ENCODE measurements at regions not wholly inside any gene's neighbourhood (a gene's known extent, or its start where the extent isn't known, plus 50 kb on each side); places are given as distances from the start of the nearest gene placed in this dataset.

- Histone ChIP-seq H3K27ac (ENCODE audit: low read length) (no peak overlapping the region), H3K4me3 (ENCODE audit: low read depth in 1 of 2, low read length in 2 of 2) (no peak overlapping the region), H3K36me3 (ENCODE audit: control insufficient read depth in 1 of 2, insufficient read depth in 2 of 2, low read length in 2 of 2) (no peaks in the 10 kb centered on the region), H3K9me3 (ENCODE audit: control insufficient read depth in 1 of 2, low read length in 2 of 2) (no peaks in the 10 kb centered on the region), H3K27me3 (ENCODE audit: low read depth, low read length) (no peaks in the 10 kb centered on the region), H3K4me1 (ENCODE audit: control insufficient read depth in 1 of 2, insufficient read depth in 2 of 2, low read length in 2 of 2) (no peaks in the 10 kb centered on the region)
Measured at GRCh38 chr16:64012166-64012565, 1109.7 kb downstream of the CDH11 start.

- Histone ChIP-seq H3K27me3 (ENCODE audit: low read depth, low read length) (no peaks in the 10 kb centered on the region), H3K4me3 (ENCODE audit: low read depth in 1 of 2, low read length in 2 of 2) (no peak overlapping the region), H3K36me3 (ENCODE audit: control insufficient read depth in 1 of 2, insufficient read depth in 2 of 2, low read length in 2 of 2) (no peaks in the 10 kb centered on the region), H3K27ac (ENCODE audit: low read length) (no peak overlapping the region), H3K4me1 (ENCODE audit: control insufficient read depth in 1 of 2, insufficient read depth in 2 of 2, low read length in 2 of 2) (no peaks in the 10 kb centered on the region), H3K9me3 (ENCODE audit: control insufficient read depth in 1 of 2, low read length in 2 of 2) (no peaks in the 10 kb centered on the region)
Measured at GRCh38 chr16:64011650-64012049, 1110.2 kb downstream of the CDH11 start.

GRCh38 chr16:64008131-64008530 lies 1113.7 kb downstream of the CDH11 start:
- H3K36me3 ChIP-seq (ENCODE audit: control insufficient read depth in 1 of 2, insufficient read depth in 2 of 2, low read length in 2 of 2): no peaks in the 10 kb centered on the region
- no peaks in the 10 kb centered on the region for H3K4me1 ChIP-seq (ENCODE audit: control insufficient read depth in 1 of 2, insufficient read depth in 2 of 2, low read length in 2 of 2)
- H3K9me3 ChIP-seq (ENCODE audit: control insufficient read depth in 1 of 2, low read length in 2 of 2): no peaks in the 10 kb centered on the region
- H3K4me3 ChIP-seq (ENCODE audit: low read depth in 1 of 2, low read length in 2 of 2): no peak overlapping the region
- no peaks in the 10 kb centered on the region for H3K27me3 ChIP-seq (ENCODE audit: low read depth, low read length)
- H3K27ac ChIP-seq (ENCODE audit: low read length): no peak overlapping the region

GRCh38 chr16:64004116-64004515 lies 1117.7 kb downstream of the CDH11 start:
- no peaks in the 10 kb centered on the region for H3K27me3 ChIP-seq (ENCODE audit: low read depth, low read length)

GRCh38 chr16:63995025-63995424 lies 1126.8 kb downstream of the CDH11 start:
- Histone ChIP-seq H3K36me3 (ENCODE audit: control insufficient read depth in 1 of 2, insufficient read depth in 2 of 2, low read length in 2 of 2) (no peaks in the 10 kb centered on the region), H3K9me3 (ENCODE audit: control insufficient read depth in 1 of 2, low read length in 2 of 2) (peaks cover 0 to 2% of the 10 kb centered on the region in 2 donors), H3K4me3 (ENCODE audit: low read depth in 1 of 2, low read length in 2 of 2) (no peak overlapping the region), H3K4me1 (ENCODE audit: control insufficient read depth in 1 of 2, insufficient read depth in 2 of 2, low read length in 2 of 2) (no peaks in the 10 kb centered on the region), H3K27ac (ENCODE audit: low read length) (no peak overlapping the region), H3K27me3 (ENCODE audit: low read depth, low read length) (no peaks in the 10 kb centered on the region)

More at GRCh38 chr16:64004116-64004515, 1117.7 kb downstream of the CDH11 start:
- H3K27ac ChIP-seq (ENCODE audit: low read length): no peak overlapping the region
- H3K4me1 ChIP-seq (ENCODE audit: control insufficient read depth in 1 of 2, insufficient read depth in 2 of 2, low read length in 2 of 2): no peaks in the 10 kb centered on the region
- H3K36me3 ChIP-seq (ENCODE audit: control insufficient read depth in 1 of 2, insufficient read depth in 2 of 2, low read length in 2 of 2): no peaks in the 10 kb centered on the region
- no peak overlapping the region for H3K4me3 ChIP-seq (ENCODE audit: low read depth in 1 of 2, low read length in 2 of 2)
- H3K9me3 ChIP-seq (ENCODE audit: control insufficient read depth in 1 of 2, low read length in 2 of 2): peaks cover 0 to 2% of the 10 kb centered on the region in 2 donors

GRCh38 chr16:63983401-63983800 lies 1138.5 kb downstream of the CDH11 start:
- no peaks in the 10 kb centered on the region for H3K9me3 ChIP-seq (ENCODE audit: control insufficient read depth in 1 of 2, low read length in 2 of 2)

GRCh38 chr16:63982741-63983140 lies 1139.1 kb downstream of the CDH11 start:
- H3K36me3 ChIP-seq (ENCODE audit: control insufficient read depth in 1 of 2, insufficient read depth in 2 of 2, low read length in 2 of 2): no peaks in the 10 kb centered on the region
- no peak overlapping the region for H3K4me3 ChIP-seq (ENCODE audit: low read depth in 1 of 2, low read length in 2 of 2)
- H3K9me3 ChIP-seq (ENCODE audit: control insufficient read depth in 1 of 2, low read length in 2 of 2): no peaks in the 10 kb centered on the region
- no peaks in the 10 kb centered on the region for H3K4me1 ChIP-seq (ENCODE audit: control insufficient read depth in 1 of 2, insufficient read depth in 2 of 2, low read length in 2 of 2)
- no peak overlapping the region for H3K27ac ChIP-seq (ENCODE audit: low read length)
- H3K27me3 ChIP-seq (ENCODE audit: low read depth, low read length): no peaks in the 10 kb centered on the region

More at GRCh38 chr16:63983401-63983800, 1138.5 kb downstream of the CDH11 start:
- H3K4me3 ChIP-seq (ENCODE audit: low read depth in 1 of 2, low read length in 2 of 2): no peak overlapping the region
- H3K27ac ChIP-seq (ENCODE audit: low read length): no peak overlapping the region
- H3K27me3 ChIP-seq (ENCODE audit: low read depth, low read length): no peaks in the 10 kb centered on the region
- H3K4me1 ChIP-seq (ENCODE audit: control insufficient read depth in 1 of 2, insufficient read depth in 2 of 2, low read length in 2 of 2): no peaks in the 10 kb centered on the region
- H3K36me3 ChIP-seq (ENCODE audit: control insufficient read depth in 1 of 2, insufficient read depth in 2 of 2, low read length in 2 of 2): no peaks in the 10 kb centered on the region

- Histone ChIP-seq H3K9me3 (ENCODE audit: control insufficient read depth in 1 of 2, low read length in 2 of 2) (no peaks in the 10 kb centered on the region), H3K27ac (ENCODE audit: low read length) (no peak overlapping the region), H3K4me3 (ENCODE audit: low read depth in 1 of 2, low read length in 2 of 2) (no peak overlapping the region), H3K36me3 (ENCODE audit: control insufficient read depth in 1 of 2, insufficient read depth in 2 of 2, low read length in 2 of 2) (no peaks in the 10 kb centered on the region), H3K27me3 (ENCODE audit: low read depth, low read length) (no peaks in the 10 kb centered on the region), H3K4me1 (ENCODE audit: control insufficient read depth in 1 of 2, insufficient read depth in 2 of 2, low read length in 2 of 2) (no peaks in the 10 kb centered on the region)
Measured at GRCh38 chr16:63982110-63982509, 1139.8 kb downstream of the CDH11 start.

GRCh38 chr16:63981639-63982038 lies 1140.2 kb downstream of the CDH11 start:
- H3K4me3 ChIP-seq (ENCODE audit: low read depth in 1 of 2, low read length in 2 of 2): no peak overlapping the region
- H3K9me3 ChIP-seq (ENCODE audit: control insufficient read depth in 1 of 2, low read length in 2 of 2): no peaks in the 10 kb centered on the region
- no peaks in the 10 kb centered on the region for H3K27me3 ChIP-seq (ENCODE audit: low read depth, low read length)
- no peaks in the 10 kb centered on the region for H3K36me3 ChIP-seq (ENCODE audit: control insufficient read depth in 1 of 2, insufficient read depth in 2 of 2, low read length in 2 of 2)
- H3K4me1 ChIP-seq (ENCODE audit: control insufficient read depth in 1 of 2, insufficient read depth in 2 of 2, low read length in 2 of 2): no peaks in the 10 kb centered on the region
- H3K27ac ChIP-seq (ENCODE audit: low read length): no peak overlapping the region

GRCh38 chr16:63980763-63981162 lies 1141.1 kb downstream of the CDH11 start:
- H3K9me3 ChIP-seq (ENCODE audit: control insufficient read depth in 1 of 2, low read length in 2 of 2): no peaks in the 10 kb centered on the region
- no peak overlapping the region for H3K4me3 ChIP-seq (ENCODE audit: low read depth in 1 of 2, low read length in 2 of 2)
- no peaks in the 10 kb centered on the region for H3K36me3 ChIP-seq (ENCODE audit: control insufficient read depth in 1 of 2, insufficient read depth in 2 of 2, low read length in 2 of 2)
- H3K27ac ChIP-seq (ENCODE audit: low read length): no peak overlapping the region
- no peaks in the 10 kb centered on the region for H3K27me3 ChIP-seq (ENCODE audit: low read depth, low read length)
- H3K4me1 ChIP-seq (ENCODE audit: control insufficient read depth in 1 of 2, insufficient read depth in 2 of 2, low read length in 2 of 2): no peaks in the 10 kb centered on the region

GRCh38 chr16:63978240-63978639 lies 1143.6 kb downstream of the CDH11 start:
- Histone ChIP-seq H3K4me3 (ENCODE audit: low read depth in 1 of 2, low read length in 2 of 2) (no peak overlapping the region), H3K4me1 (ENCODE audit: control insufficient read depth in 1 of 2, insufficient read depth in 2 of 2, low read length in 2 of 2) (no peaks in the 10 kb centered on the region), H3K27me3 (ENCODE audit: low read depth, low read length) (no peaks in the 10 kb centered on the region), H3K36me3 (ENCODE audit: control insufficient read depth in 1 of 2, insufficient read depth in 2 of 2, low read length in 2 of 2) (no peaks in the 10 kb centered on the region), H3K9me3 (ENCODE audit: control insufficient read depth in 1 of 2, low read length in 2 of 2) (no peaks in the 10 kb centered on the region), H3K27ac (ENCODE audit: low read length) (no peak overlapping the region)

GRCh38 chr16:63976345-63976744 lies 1145.5 kb downstream of the CDH11 start:
- H3K4me3 ChIP-seq (ENCODE audit: low read depth in 1 of 2, low read length in 2 of 2): no peak overlapping the region
- no peak overlapping the region for H3K27ac ChIP-seq (ENCODE audit: low read length)
- no peaks in the 10 kb centered on the region for H3K4me1 ChIP-seq (ENCODE audit: control insufficient read depth in 1 of 2, insufficient read depth in 2 of 2, low read length in 2 of 2)
- no peaks in the 10 kb centered on the region for H3K27me3 ChIP-seq (ENCODE audit: low read depth, low read length)
- no peaks in the 10 kb centered on the region for H3K9me3 ChIP-seq (ENCODE audit: control insufficient read depth in 1 of 2, low read length in 2 of 2)
- H3K36me3 ChIP-seq (ENCODE audit: control insufficient read depth in 1 of 2, insufficient read depth in 2 of 2, low read length in 2 of 2): no peaks in the 10 kb centered on the region

All from muscle layer of duodenum (tissue), 2 donors.